ENCODE measurements at regions not wholly inside any gene's neighbourhood (a gene's known extent, or its start where the extent isn't known, plus 50 kb on each side); places are given as distances from the start of the nearest gene placed in this dataset.

GRCh38 chr13:107824635-107825034 is 390.7 kb downstream of the LIG4 start:
- no peaks in the 10 kb centered on the region; a peak in 1 of 4 replicates for H3K4me1 ChIP-seq (ENCODE audit: control insufficient read depth in 1 of 2, insufficient read depth in 2 of 2, low read length in 2 of 2)
- BruUV-seq (replicated peaks) = no TSS peak
- no peaks in the 10 kb centered on the region for H3K9me2 ChIP-seq (ENCODE audit: insufficient read depth)
- no peaks in the 10 kb centered on the region for H3K36me3 ChIP-seq (ENCODE audit: control insufficient read depth in 1 of 2, insufficient read depth in 2 of 2, low read length in 2 of 2)
- TF ChIP-seq ATF3 (IDR thresholded peaks at IDR 0.05) = no peak
- TF ChIP-seq MAX (IDR thresholded peaks at IDR 0.05) = no peak
- TF ChIP-seq JUND (IDR thresholded peaks at IDR 0.05) = no peak
- TF ChIP-seq EZH2phosphoT487 (IDR thresholded peaks at IDR 0.05; ENCODE audit: borderline replicate concordance) = no peak
- no peak for TF ChIP-seq ELF1 (IDR thresholded peaks at IDR 0.05; ENCODE audit: borderline replicate concordance, low read depth)
- no peak for TF ChIP-seq ZNF274 (IDR thresholded peaks at IDR 0.05; ENCODE audit: low read depth, low read length)
- no peak for TF ChIP-seq TCF7L2 (IDR thresholded peaks at IDR 0.05; ENCODE audit: borderline replicate concordance, extremely low read depth, insufficient read depth, insufficient read length)
- TF ChIP-seq CBX3 (IDR thresholded peaks at IDR 0.05; ENCODE audit: low read depth) = no peak
- no peak for TF ChIP-seq EZH2 (IDR thresholded peaks at IDR 0.05)
- no peak for TF ChIP-seq POLR2A (IDR thresholded peaks at IDR 0.05; ENCODE audit: borderline replicate concordance, extremely low read depth, insufficient read depth, insufficient read length)
- TF ChIP-seq, protein P1, sequence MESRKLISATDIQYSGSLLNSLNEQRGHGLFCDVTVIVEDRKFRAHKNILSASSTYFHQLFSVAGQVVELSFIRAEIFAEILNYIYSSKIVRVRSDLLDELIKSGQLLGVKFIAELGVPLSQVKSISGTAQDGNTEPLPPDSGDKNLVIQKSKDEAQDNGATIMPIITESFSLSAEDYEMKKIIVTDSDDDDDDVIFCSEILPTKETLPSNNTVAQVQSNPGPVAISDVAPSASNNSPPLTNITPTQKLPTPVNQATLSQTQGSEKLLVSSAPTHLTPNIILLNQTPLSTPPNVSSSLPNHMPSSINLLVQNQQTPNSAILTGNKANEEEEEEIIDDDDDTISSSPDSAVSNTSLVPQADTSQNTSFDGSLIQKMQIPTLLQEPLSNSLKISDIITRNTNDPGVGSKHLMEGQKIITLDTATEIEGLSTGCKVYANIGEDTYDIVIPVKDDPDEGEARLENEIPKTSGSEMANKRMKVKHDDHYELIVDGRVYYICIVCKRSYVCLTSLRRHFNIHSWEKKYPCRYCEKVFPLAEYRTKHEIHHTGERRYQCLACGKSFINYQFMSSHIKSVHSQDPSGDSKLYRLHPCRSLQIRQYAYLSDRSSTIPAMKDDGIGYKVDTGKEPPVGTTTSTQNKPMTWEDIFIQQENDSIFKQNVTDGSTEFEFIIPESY (IDR thresholded peaks at IDR 0.05; ENCODE audit: extremely low read depth, insufficient replicate concordance, low read length) = no peak
- no peak for TF ChIP-seq SP1 (IDR thresholded peaks at IDR 0.05; ENCODE audit: low read depth)
- no peak for TF ChIP-seq YY1 (IDR thresholded peaks at IDR 0.05; ENCODE audit: extremely low read depth, insufficient replicate concordance, low read depth, low read length)
- no peak for TF ChIP-seq EGR1 (IDR thresholded peaks at IDR 0.05; ENCODE audit: low read depth)
- no peak for TF ChIP-seq CEBPB (IDR thresholded peaks at IDR 0.05; ENCODE audit: low read depth)
- TF ChIP-seq CTCF (IDR thresholded peaks at IDR 0.05 in 2 of 3, conservative IDR thresholded peaks at IDR 0.05 in 1 of 3; ENCODE audit: borderline replicate concordance in 1 of 3, insufficient read depth in 1 of 3, low read depth in 2 of 3, low read length in 2 of 3) = no peak
- no peak for TF ChIP-seq SRF (IDR thresholded peaks at IDR 0.05; ENCODE audit: low read depth)
- TF ChIP-seq, protein P2, sequence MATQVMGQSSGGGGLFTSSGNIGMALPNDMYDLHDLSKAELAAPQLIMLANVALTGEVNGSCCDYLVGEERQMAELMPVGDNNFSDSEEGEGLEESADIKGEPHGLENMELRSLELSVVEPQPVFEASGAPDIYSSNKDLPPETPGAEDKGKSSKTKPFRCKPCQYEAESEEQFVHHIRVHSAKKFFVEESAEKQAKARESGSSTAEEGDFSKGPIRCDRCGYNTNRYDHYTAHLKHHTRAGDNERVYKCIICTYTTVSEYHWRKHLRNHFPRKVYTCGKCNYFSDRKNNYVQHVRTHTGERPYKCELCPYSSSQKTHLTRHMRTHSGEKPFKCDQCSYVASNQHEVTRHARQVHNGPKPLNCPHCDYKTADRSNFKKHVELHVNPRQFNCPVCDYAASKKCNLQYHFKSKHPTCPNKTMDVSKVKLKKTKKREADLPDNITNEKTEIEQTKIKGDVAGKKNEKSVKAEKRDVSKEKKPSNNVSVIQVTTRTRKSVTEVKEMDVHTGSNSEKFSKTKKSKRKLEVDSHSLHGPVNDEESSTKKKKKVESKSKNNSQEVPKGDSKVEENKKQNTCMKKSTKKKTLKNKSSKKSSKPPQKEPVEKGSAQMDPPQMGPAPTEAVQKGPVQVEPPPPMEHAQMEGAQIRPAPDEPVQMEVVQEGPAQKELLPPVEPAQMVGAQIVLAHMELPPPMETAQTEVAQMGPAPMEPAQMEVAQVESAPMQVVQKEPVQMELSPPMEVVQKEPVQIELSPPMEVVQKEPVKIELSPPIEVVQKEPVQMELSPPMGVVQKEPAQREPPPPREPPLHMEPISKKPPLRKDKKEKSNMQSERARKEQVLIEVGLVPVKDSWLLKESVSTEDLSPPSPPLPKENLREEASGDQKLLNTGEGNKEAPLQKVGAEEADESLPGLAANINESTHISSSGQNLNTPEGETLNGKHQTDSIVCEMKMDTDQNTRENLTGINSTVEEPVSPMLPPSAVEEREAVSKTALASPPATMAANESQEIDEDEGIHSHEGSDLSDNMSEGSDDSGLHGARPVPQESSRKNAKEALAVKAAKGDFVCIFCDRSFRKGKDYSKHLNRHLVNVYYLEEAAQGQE (IDR thresholded peaks at IDR 0.05; ENCODE audit: low read depth) = no peak
- no peak for TF ChIP-seq RAD21 (IDR thresholded peaks at IDR 0.05; ENCODE audit: low read depth)
- TF ChIP-seq ZFX (IDR thresholded peaks at IDR 0.05) = no peak
- no peak overlapping the region for H3K4me3 ChIP-seq (replicated peaks in 1 of 2; ENCODE audit: low read depth in 1 of 2, low read length in 2 of 2)
- intact Hi-C loops (cut with micrococcal nuclease) = no loop called here
- ATAC-seq (no peak), DNase-seq (ENCODE audit: low read depth, low spot score) (no peak)
- H2AFZ ChIP-seq (ENCODE audit: low read depth, low read length, poor library complexity, severe bottlenecking) = no peak overlapping the region
- CTCF ChIA-PET = no interaction called here
- H3K79me2 ChIP-seq (ENCODE audit: insufficient read depth, low read length) = no peaks in the 10 kb centered on the region
- RAD21 ChIA-PET (ENCODE audit: low non-redundant PET in 1 of 2, low total read pairs in 2 of 2, uncharacterized antibody in 2 of 2, unreplicated experiment in 2 of 2) = no interaction called here
- H3K4me2 ChIP-seq (ENCODE audit: low read length) = no peak overlapping the region
- no peak overlapping the region for H3K9ac ChIP-seq (ENCODE audit: low read length)
- H4K20me1 ChIP-seq (ENCODE audit: insufficient read depth) = no peaks in the 10 kb centered on the region; the same call in 1 of the 2 replicates
- H3K27me3 ChIP-seq (ENCODE audit: insufficient read depth, low read length) = no peaks in the 10 kb centered on the region
- POLR2A ChIA-PET = no interaction called here
- no peak overlapping the region for H3K27ac ChIP-seq (ENCODE audit: low read depth, low read length)
- peaks cover 0 to 13% of the 10 kb centered on the region in 2 experiments; a peak in 3 of 4 replicates for H3K9me3 ChIP-seq (ENCODE audit: control insufficient read depth in 1 of 2, insufficient read depth in 1 of 2, low read depth in 1 of 2, low read length in 2 of 2)
